Large intestine (tissue), 3 donors: ENCODE measurements at regions not wholly inside any gene's neighbourhood (a gene's known extent, or its start where the extent isn't known, plus 50 kb on each side); places are given as distances from the start of the nearest gene placed in this dataset.
"Not testable (repeated sequence)": the region's sequence is repeated elsewhere in the genome, so short reads cannot be mapped to it uniquely, and the experiment has no call there.

Source experiments
- DNase-seq, 2 donors: peaks; one replicate each; pipeline versions ENCODE4 v3.0.0 to v3.0.0-alpha.2; 2013
- H3K27ac ChIP-seq: one replicate; pipeline ENCODE4 v1.5.1; 2013; ENCODE audit warnings: low read length
- H3K27me3 ChIP-seq: 2 replicates; pipeline ENCODE4 v1.6.1; 2013; ENCODE audit warnings: low read length; ENCODE audit not compliant: control insufficient read depth, insufficient read depth
- H3K36me3 ChIP-seq: 2 replicates; pipeline ENCODE4 v1.6.1; 2013; ENCODE audit warnings: low read length; ENCODE audit not compliant: control insufficient read depth, insufficient read depth
- H3K4me1 ChIP-seq: one replicate; pipeline ENCODE4 v1.6.1; 2013; ENCODE audit warnings: low read length; ENCODE audit not compliant: control insufficient read depth, insufficient read depth
- H3K4me3 ChIP-seq: one replicate; pipeline ENCODE4 v1.5.1; 2013; ENCODE audit warnings: low read length
- H3K9me3 ChIP-seq: one replicate; pipeline ENCODE4 v1.6.1; 2013; ENCODE audit warnings: mild to moderate bottlenecking, low read depth, low read length, moderate library complexity; ENCODE audit not compliant: control insufficient read depth
- WGBS: methylation state at CpG from one replicate; pipeline ENCODE4 v1.1.5; 2013; ENCODE audit warnings: low lambda C conversion rate; ENCODE audit not compliant: insufficient coverage; 5-methylcytosine and 5-hydroxymethylcytosine counted together

DNA sequence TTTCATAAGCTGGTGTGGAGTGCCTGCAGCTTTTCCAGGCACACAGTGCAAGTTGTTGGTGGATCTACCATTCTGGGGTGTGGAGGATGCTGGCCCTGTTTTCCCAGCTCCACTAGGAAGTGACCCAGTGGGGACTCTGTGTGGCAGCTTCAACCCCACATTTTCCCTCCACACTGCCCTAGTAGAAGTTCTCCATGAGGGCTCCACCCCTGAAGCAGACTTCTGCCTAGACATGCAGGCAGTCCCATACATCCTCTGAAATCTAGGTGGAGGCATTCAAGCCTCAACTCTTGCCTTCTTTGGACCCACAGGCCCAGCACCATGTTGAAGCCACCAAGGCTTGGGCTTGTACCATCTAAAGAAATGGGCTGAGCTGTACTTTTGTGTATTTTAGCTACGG lies 206.2 kb upstream of the GRM7 start:
- H3K4me1 ChIP-seq = no peaks in the 10 kb centered on the region
- WGBS = no CpG with 5 or more reads among the region's 1 CpG
- no peak overlapping the region for H3K27ac ChIP-seq
- no peaks in the 10 kb centered on the region for H3K36me3 ChIP-seq
- H3K9me3 ChIP-seq = peaks cover 6% of the 10 kb centered on the region
- no peak overlapping the region for H3K4me3 ChIP-seq
- H3K27me3 ChIP-seq = no peaks in the 10 kb centered on the region
- no peak for DNase-seq

DNA sequence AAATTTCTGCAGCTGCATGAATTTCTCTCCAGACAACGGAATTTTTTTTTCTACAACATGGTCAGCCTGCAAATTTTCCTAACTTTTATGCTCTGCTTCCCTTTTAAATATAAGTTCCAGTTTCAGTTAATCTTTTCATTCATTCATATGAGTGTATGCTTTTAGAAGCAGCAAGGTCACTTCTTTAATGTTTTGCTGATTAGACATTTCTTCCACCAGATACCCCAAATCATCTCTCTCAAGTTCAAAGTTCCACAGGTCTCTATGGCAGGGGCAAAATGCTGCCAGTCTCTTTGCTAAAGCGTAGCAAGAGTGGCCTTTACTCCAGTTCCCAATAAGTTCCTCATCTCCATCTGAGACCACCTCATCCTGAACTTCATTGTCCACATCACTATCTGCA lies 205.6 kb upstream of the GRM7 start:
- Histone ChIP-seq H3K4me1 (no peaks in the 10 kb centered on the region), H3K9me3 (peaks cover 6% of the 10 kb centered on the region), H3K36me3 (no peaks in the 10 kb centered on the region), H3K27me3 (no peaks in the 10 kb centered on the region), H3K27ac (no peak overlapping the region), H3K4me3 (no peak overlapping the region)
- WGBS = 70% methylated on average over 1 of the region's 2 CpGs
- DNase-seq = no peak

DNA sequence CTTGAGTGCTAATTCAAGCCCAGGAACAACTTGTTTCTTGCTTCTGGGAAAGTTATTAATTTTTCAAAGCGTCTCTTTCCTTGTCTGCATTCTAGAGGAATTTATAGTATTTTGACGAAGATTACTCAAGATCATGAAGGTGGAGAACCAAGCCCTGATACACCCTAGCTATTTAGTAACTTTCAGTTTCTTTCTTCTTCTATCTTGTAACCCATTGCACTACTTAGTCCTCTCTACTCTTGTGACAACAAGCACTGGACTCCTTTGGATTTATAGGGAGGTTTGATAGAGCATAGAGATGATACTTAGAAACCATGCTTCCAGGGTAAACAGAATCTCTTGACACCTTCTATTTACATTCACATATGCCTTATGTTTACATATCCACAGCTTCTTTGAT lies 203.3 kb upstream of the GRM7 start:
- Histone ChIP-seq H3K36me3 (no peaks in the 10 kb centered on the region), H3K9me3 (peaks cover 6% of the 10 kb centered on the region), H3K27me3 (no peaks in the 10 kb centered on the region), H3K27ac (no peak overlapping the region), H3K4me1 (no peaks in the 10 kb centered on the region), H3K4me3 (no peak overlapping the region)
- no peak for DNase-seq
- WGBS = no CpG with 5 or more reads among the region's 2 CpGs

DNA sequence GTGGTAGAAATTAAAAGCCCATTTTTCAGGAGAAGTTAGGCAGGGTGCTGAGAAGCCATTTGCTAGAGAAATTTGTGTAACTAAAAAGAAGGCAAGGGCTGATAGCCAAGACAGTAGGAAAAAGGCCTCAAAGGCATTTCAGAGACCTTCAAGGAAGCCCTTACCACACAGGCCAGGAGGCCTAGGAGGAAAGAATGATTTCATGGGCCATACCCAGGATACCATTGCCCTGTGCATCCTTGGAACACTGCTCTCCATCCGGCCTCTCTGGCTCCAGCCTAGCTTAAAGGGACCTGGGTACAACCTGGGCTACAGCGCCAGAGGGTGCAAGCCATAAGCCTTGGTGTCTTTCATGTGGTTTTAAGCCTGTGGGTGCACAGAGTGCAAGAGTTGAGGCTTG lies 193.6 kb upstream of the GRM7 start:
- H3K9me3 ChIP-seq = no peaks in the 10 kb centered on the region
- H3K4me3 ChIP-seq = no peak overlapping the region
- no peaks in the 10 kb centered on the region for H3K36me3 ChIP-seq
- no peaks in the 10 kb centered on the region for H3K27me3 ChIP-seq
- no peak for DNase-seq
- no CpG with 5 or more reads among the region's 2 CpGs for WGBS
- H3K4me1 ChIP-seq = no peaks in the 10 kb centered on the region
- H3K27ac ChIP-seq = no peak overlapping the region

DNA sequence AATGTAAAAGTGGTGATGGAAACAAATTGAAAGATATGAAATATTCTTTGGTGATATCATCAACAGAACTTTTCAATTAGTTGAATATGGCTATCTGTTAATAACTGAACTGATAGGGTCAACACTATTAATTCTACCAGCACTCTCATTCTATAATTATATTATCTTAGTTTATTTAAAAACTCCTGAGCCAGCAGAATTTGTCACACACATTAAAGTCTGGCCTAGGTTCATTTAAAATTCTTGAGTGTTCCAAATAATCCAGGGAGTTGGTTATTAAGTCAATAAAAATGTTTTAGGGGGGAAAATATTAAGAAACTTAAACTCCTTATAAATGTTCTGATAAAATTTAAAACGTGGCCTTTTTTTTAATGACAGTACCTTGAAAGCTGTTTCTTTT lies 189.6 kb upstream of the GRM7 start:
- DNase-seq = no peak
- H3K4me3 ChIP-seq = no peak overlapping the region
- no CpG with 5 or more reads among the region's 1 CpG for WGBS
- no peak overlapping the region for H3K27ac ChIP-seq
- no peaks in the 10 kb centered on the region for H3K4me1 ChIP-seq
- H3K9me3 ChIP-seq = no peaks in the 10 kb centered on the region
- no peaks in the 10 kb centered on the region for H3K36me3 ChIP-seq
- no peaks in the 10 kb centered on the region for H3K27me3 ChIP-seq

DNA sequence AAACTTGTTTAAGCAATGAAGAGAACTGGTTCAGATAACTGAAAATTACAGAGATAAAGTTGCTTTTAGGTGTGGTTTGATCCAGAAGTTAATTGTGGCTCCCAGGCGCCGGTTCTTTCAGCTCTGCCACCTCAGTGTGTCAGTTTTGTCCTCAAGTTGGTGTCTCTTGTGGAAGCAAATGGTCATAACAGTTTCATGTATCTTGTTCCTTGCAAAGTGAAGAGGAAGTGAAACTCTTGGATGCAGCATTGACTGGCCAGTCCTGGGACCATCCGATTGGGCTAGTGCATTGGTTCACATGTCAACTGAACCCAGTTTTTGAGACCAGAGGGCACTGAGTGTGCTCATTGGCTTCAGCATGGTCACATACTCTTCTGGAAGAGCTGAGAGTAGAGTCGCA lies 181.4 kb upstream of the GRM7 start:
- no peak for DNase-seq
- H3K4me1 ChIP-seq = no peaks in the 10 kb centered on the region
- H3K27ac ChIP-seq = no peak overlapping the region
- no CpG with 5 or more reads among the region's 4 CpGs for WGBS
- no peaks in the 10 kb centered on the region for H3K36me3 ChIP-seq
- no peaks in the 10 kb centered on the region for H3K27me3 ChIP-seq
- H3K4me3 ChIP-seq = no peak overlapping the region
- H3K9me3 ChIP-seq = no peaks in the 10 kb centered on the region

DNA sequence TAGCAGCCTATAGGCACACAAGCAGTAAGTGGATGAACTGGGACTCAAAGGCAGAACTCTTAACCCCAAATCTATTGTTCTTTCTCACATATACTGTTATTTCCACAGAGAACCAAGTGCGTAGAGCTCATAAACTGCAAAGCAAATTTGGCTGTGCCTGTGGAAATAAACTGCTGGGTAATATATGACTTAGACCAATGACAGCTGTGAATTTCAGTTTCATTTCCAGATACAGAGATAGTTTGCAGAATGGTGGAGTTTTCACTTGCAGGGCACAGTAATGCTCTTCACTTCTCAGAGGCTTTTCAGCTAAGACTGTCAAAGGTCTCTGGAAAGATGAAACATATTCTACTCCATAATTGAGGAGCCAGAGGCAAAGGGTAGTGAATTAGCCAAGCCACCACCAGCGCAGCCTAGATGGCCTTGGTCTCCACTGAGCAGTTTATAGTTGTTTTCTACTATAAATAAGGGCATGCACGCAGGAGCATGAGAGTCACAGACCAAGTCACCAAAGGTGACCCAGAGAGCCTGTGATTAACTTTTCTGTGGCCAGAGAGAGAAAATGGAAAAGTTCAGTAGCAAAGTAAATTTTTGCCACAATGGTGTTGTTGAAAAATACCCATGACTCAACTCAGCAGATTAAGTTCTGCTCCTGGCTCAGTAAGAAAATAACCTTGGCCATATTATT lies 180.7 kb upstream of the GRM7 start:
- Histone ChIP-seq H3K27ac (no peak overlapping the region), H3K4me3 (no peak overlapping the region), H3K27me3 (no peaks in the 10 kb centered on the region), H3K36me3 (no peaks in the 10 kb centered on the region), H3K9me3 (no peaks in the 10 kb centered on the region), H3K4me1 (no peaks in the 10 kb centered on the region)
- no peak for DNase-seq
- WGBS = no CpG with 5 or more reads among the region's 3 CpGs

DNA sequence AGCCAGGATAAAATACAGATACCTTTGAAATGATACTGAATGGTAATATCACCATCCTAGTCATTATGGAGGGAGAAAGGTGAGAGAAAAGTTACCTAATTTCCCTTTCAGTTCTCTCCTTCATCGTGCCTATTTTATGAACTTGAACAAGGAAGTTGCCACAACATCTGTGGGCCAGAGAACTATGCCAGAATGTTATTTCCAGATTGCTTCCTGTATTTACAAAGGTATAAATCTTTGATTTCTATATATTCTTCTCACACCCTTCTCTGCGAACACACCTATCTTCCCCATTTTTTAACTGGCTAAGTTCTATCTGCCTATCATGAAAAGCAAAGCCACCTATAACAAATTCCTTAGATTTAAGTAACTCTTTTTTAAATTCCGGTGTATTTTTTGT lies 163.6 kb upstream of the GRM7 start:
- 93% methylated on average over 2 of the region's 3 CpGs for WGBS
- no peak overlapping the region for H3K4me3 ChIP-seq
- DNase-seq = no peak
- H3K4me1 ChIP-seq = no peaks in the 10 kb centered on the region
- H3K27me3 ChIP-seq = no peaks in the 10 kb centered on the region
- H3K27ac ChIP-seq = no peak overlapping the region
- no peaks in the 10 kb centered on the region for H3K9me3 ChIP-seq
- H3K36me3 ChIP-seq = no peaks in the 10 kb centered on the region

DNA sequence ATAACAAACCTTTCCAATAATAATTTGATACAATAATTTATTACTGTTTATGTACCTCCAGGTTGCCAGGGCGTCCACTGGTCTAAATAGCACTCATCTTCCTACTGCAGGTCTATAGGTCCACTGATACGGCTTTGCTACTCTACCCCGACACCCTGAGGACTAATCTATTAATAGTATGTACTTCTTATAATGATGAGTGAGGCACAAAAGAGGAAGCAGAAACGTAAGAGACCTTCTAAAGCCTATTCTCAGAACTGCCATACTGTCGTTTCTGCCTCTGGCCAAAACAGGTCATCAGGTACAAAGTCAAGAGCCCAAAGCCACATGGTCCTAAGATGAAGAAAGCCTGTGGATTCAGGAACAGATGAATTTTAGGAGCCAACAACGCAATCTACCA lies 163.2 kb upstream of the GRM7 start:
- H3K4me3 ChIP-seq = no peak overlapping the region
- no peak overlapping the region for H3K27ac ChIP-seq
- DNase-seq = no peak
- WGBS = no CpG with 5 or more reads among the region's 6 CpGs
- no peaks in the 10 kb centered on the region for H3K4me1 ChIP-seq
- H3K27me3 ChIP-seq = no peaks in the 10 kb centered on the region
- H3K36me3 ChIP-seq = no peaks in the 10 kb centered on the region
- H3K9me3 ChIP-seq = no peaks in the 10 kb centered on the region

DNA sequence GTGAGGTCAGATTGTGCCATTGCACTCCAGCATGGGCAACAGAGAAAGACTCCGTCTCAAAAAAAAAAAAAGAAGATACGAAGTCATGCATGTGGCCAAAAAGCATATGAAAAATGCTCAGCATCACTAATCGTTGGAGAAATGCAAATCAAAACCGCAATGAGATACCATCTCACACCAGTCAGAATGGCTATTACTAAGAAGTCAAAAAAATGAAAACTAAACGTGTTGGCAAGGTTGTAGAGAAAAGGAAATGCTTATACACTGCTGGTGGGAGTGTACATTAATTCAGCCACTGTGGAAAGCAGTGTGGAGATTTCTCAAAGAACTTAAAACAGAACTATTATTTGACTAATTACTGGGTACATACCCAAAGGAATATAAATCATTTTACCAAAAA lies 156.1 kb upstream of the GRM7 start:
- not testable (repeated sequence) for H3K4me1 ChIP-seq, H3K4me3 ChIP-seq, H3K36me3 ChIP-seq, H3K27ac ChIP-seq, H3K27me3 ChIP-seq, DNase-seq, H3K9me3 ChIP-seq
- 75% methylated on average over 1 of the region's 5 CpGs for WGBS

DNA sequence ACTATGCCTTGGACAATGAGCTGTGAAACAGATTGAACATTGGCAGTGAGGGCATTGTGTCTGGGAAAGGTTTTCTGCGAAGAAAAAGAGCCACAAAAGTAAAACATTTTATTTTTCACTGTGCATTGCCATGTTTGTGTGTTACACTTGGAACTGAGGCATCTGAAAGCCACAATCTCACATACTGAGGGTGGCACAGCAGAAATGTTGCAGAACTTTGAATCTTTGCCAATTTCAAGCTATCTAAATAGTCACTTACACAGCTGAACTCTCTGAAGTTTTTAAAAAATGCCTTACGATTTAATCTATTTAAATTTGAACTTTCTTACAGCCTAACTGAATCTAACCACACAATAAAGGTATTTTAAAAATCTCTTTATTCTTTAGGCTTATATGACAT lies 154.1 kb upstream of the GRM7 start:
- H3K27me3 ChIP-seq = no peaks in the 10 kb centered on the region
- 69% methylated on average over 2 of the region's 2 CpGs for WGBS
- DNase-seq = no peak
- no peaks in the 10 kb centered on the region for H3K4me1 ChIP-seq
- no peaks in the 10 kb centered on the region for H3K36me3 ChIP-seq
- no peak overlapping the region for H3K27ac ChIP-seq
- no peak overlapping the region for H3K4me3 ChIP-seq
- no peaks in the 10 kb centered on the region for H3K9me3 ChIP-seq
